Caco-2 (cell line): ENCODE measurements at regions not wholly inside any gene's neighbourhood (a gene's known extent, or its start where the extent isn't known, plus 50 kb on each side); places are given as distances from the start of the nearest gene placed in this dataset.

Experiments
- BruUV-seq: library from RNA; stranded (reverse); fragments of 400-500 nt; replicated peaks from 2 replicates; lab custom pipeline; 2021; lab: Mats Ljungman, UMichigan
- CTCF ChIA-PET: fragments of 300-600 bp; sonication (Branson Sonifier 250); formaldehyde crosslinking; loops from one replicate; lab custom pipeline; 2022; ENCODE audit warnings: antibody characterized with exemption; lab: Charles Lee
- POLR2A ChIA-PET: fragments of 300-600 bp; sonication (Branson Sonifier 250); formaldehyde crosslinking; loops from one replicate; lab custom pipeline; 2022; ENCODE audit warnings: antibody characterized with exemption; lab: Charles Lee
- DNase-seq, 2 experiments: peaks; one replicate each; pipeline versions ENCODE4 v3.0.0 to v3.0.0-alpha.2; 2020 to 2022
- H3K27me3 ChIP-seq: replicated peaks from 2 replicates; pipeline ENCODE4 v1.6.0; 2011; ENCODE audit warnings: low read length; ENCODE audit not compliant: control insufficient read depth, insufficient read depth
- H3K36me3 ChIP-seq: 2 replicates; pipeline ENCODE4 v1.5.1; 2011; ENCODE audit warnings: low read length; ENCODE audit not compliant: control insufficient read depth, insufficient read depth
- H3K4me1 ChIP-seq: fragments of 250-450 bp; sonication (Bioruptor Pico); 2 replicates; pipeline ENCODE4 v1.5.1; 2020; ENCODE audit warnings: mild to moderate bottlenecking
- H3K4me3 ChIP-seq: 2 replicates; pipeline ENCODE4 v1.5.1; 2011; ENCODE audit warnings: low read depth, mild to moderate bottlenecking, control low read depth, low read length
- H3K9me3 ChIP-seq: fragments of 250-450 bp; sonication (Bioruptor Pico); 2 replicates; pipeline ENCODE4 v1.5.1; 2020; ENCODE audit warnings: mild to moderate bottlenecking, moderate library complexity
- H3K27ac Mint-ChIP-seq: one replicate; pipeline ENCODE4 v1.8.0; 2022; ENCODE audit warnings: mixed read lengths; ENCODE audit not compliant: unreplicated experiment
- H3K27me3 Mint-ChIP-seq: one replicate; pipeline ENCODE4 v1.8.0; 2022; ENCODE audit warnings: mixed read lengths; ENCODE audit not compliant: insufficient read depth, unreplicated experiment
- H3K36me3 Mint-ChIP-seq: one replicate; pipeline ENCODE4 v1.8.0; 2022; ENCODE audit warnings: mild to moderate bottlenecking, mixed read lengths; ENCODE audit not compliant: insufficient read depth, unreplicated experiment
- H3K4me1 Mint-ChIP-seq: one replicate; pipeline ENCODE4 v1.8.0; 2022; ENCODE audit warnings: low read depth, mixed read lengths; ENCODE audit not compliant: unreplicated experiment
- H3K4me3 Mint-ChIP-seq: one replicate; pipeline ENCODE4 v1.8.0; 2022; ENCODE audit warnings: mild to moderate bottlenecking, moderate library complexity, mixed read lengths; ENCODE audit not compliant: unreplicated experiment
- H3K9me3 Mint-ChIP-seq: one replicate; pipeline ENCODE4 v1.8.0; 2022; ENCODE audit warnings: mixed read lengths; ENCODE audit not compliant: unreplicated experiment
- CTCF ChIP-seq, 2 experiments: fragments of 200-600 bp in 1 of 2; IDR thresholded peaks; 1 replicate in 1 of 2; 2 replicates in 1 of 2; pipeline versions ENCODE4 v1.5.1 to v1.8.0; 2011 to 2022; ENCODE audit warnings: antibody characterized with exemption in 1 of 2, control low read depth in 1 of 2, inconsistent platforms in 1 of 2, low read depth in 1 of 2, low read length in 1 of 2, mild to moderate bottlenecking in 1 of 2, moderate library complexity in 1 of 2; ENCODE audit not compliant: insufficient read depth in 1 of 2, severe bottlenecking in 1 of 2, unreplicated experiment in 1 of 2
- intact Hi-C: fragments of 100-400 bp; cut with micrococcal nuclease; formaldehyde crosslinking; loops from one replicate; pipeline ENCODE4 v1.10.0; 2022; ENCODE audit not compliant: unreplicated experiment

GRCh38 chr1:234661317-234661928 lies 51.4 kb upstream of the IRF2BP2 start:
- POLR2A ChIA-PET: no interaction called here
- CTCF ChIA-PET: no interaction called here
- H3K4me3 Mint-ChIP-seq: no peak overlapping the region

GRCh38 chr1:234660536-234661316 lies 50.7 kb upstream of the IRF2BP2 start:
- no peak for TF ChIP-seq CTCF (IDR thresholded peaks at IDR 0.05; ENCODE audit: insufficient read depth in 1 of 2, low read depth in 1 of 2, low read length in 1 of 2, severe bottlenecking in 1 of 2, unreplicated experiment in 1 of 2)
- Histone ChIP-seq H3K9me3 (no peaks in the 10 kb centered on the region), H3K27me3 (no peaks in the 10 kb centered on the region), H3K36me3 (no peaks in the 10 kb centered on the region), H3K4me3 (no peak overlapping the region), H3K4me1 (peaks cover 21% of the 10 kb centered on the region)
- Mint-ChIP-seq H3K36me3 (no peaks in the 10 kb centered on the region), H3K4me1 (peaks cover 40% of the 10 kb centered on the region), H3K27ac (no peak overlapping the region), H3K27me3 (no peaks in the 10 kb centered on the region), H3K9me3 (no peaks in the 10 kb centered on the region), H3K4me3 (no peak overlapping the region)
- intact Hi-C loops: no loop called here
- ChIA-PET CTCF (no interaction called here), POLR2A (no interaction called here)
- BruUV-seq: no TSS peak
- DNase-seq: no peak

More at GRCh38 chr1:234661317-234661928, 51.4 kb upstream of the IRF2BP2 start:
- intact Hi-C loops: no loop called here
- no peaks in the 10 kb centered on the region for H3K9me3 Mint-ChIP-seq
- Histone ChIP-seq H3K4me3 (no peak overlapping the region), H3K4me1 (peaks cover 21% of the 10 kb centered on the region), H3K9me3 (no peaks in the 10 kb centered on the region), H3K36me3 (no peaks in the 10 kb centered on the region), H3K27me3 (no peaks in the 10 kb centered on the region)
- H3K4me1 Mint-ChIP-seq: peaks cover 39% of the 10 kb centered on the region
- BruUV-seq: no TSS peak
- peak overlapping the region; percentile 48 for H3K27ac Mint-ChIP-seq
- H3K27me3 Mint-ChIP-seq: no peaks in the 10 kb centered on the region
- TF ChIP-seq CTCF (IDR thresholded peaks at IDR 0.05; ENCODE audit: insufficient read depth in 1 of 2, low read depth in 1 of 2, low read length in 1 of 2, severe bottlenecking in 1 of 2, unreplicated experiment in 1 of 2): no peak
- no peak for DNase-seq
- H3K36me3 Mint-ChIP-seq: no peaks in the 10 kb centered on the region
